Suppressor macrophage treated with lipopolysaccharide for 1 hour (primary cell): ENCODE measurements at regions not wholly inside any gene's neighbourhood (a gene's known extent, or its start where the extent isn't known, plus 50 kb on each side); places are given as distances from the start of the nearest gene placed in this dataset.

Source experiments
- DNase-seq, 3 donors: peaks; one replicate each; pipeline ENCODE4 v3.0.0-alpha.2; 2020 to 2022

GRCh38 chr20:11652128-11652527 lies 265.6 kb upstream of the BTBD3 start:
- no peak for DNase-seq

GRCh38 chr20:11654766-11655165 lies 262.9 kb upstream of the BTBD3 start:
- DNase-seq: no peak

- no peak for DNase-seq
Observed at GRCh38 chr20:11660673-11661072, 257.0 kb upstream of the BTBD3 start.

- no peak for DNase-seq
Observed at GRCh38 chr20:11671015-11671511, 246.6 kb upstream of the BTBD3 start.

DNA sequence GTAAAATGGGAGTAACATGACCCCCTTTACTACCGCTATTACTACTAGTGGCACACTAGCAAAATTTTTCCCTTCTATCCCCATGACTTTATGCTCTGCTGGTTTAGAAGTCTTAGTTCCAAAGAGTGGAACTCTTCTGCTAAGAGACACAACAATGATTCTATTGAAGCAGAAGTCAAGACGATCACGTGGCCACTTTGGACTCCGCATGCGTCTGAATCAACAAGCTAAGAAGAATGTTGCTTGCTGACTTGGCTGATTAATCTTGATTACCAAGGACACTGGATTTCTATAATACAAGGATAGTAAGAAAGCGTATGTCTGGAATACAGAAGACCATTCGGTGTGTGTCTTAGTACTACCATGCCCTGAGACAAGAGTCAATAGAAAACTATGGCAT lies 244.7 kb upstream of the BTBD3 start:
- DNase-seq: no peak

GRCh38 chr20:11675920-11676629 lies 241.6 kb upstream of the BTBD3 start:
- DNase-seq: no peak

GRCh38 chr20:11676630-11677287 lies 240.9 kb upstream of the BTBD3 start:
- peak; percentile 27 to 59 (median 47) for DNase-seq

DNA sequence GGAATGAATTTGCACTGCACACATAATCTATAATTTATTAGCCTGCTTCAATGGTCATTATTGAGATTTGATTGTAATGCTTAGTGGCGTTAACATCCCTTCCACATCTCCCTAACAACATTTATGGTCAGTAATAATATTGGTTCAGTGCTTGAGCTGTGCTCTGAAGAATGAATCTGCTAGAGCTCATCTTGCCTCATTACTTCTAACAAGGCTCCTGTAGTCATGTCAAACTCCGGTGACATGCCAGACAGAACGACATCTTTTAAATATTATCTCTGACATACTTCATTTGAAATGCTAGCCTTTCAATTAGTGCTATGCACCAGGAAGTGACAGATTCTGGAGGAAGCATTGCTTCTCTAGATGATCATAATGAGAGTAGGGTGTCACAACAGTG lies 240.3 kb upstream of the BTBD3 start:
- no peak for DNase-seq

GRCh38 chr20:11677836-11678235 lies 239.9 kb upstream of the BTBD3 start:
- DNase-seq: no peak

GRCh38 chr20:11682285-11682684 lies 235.4 kb upstream of the BTBD3 start:
- DNase-seq: no peak

GRCh38 chr20:11686195-11686594 lies 231.5 kb upstream of the BTBD3 start:
- DNase-seq: no peak

DNA sequence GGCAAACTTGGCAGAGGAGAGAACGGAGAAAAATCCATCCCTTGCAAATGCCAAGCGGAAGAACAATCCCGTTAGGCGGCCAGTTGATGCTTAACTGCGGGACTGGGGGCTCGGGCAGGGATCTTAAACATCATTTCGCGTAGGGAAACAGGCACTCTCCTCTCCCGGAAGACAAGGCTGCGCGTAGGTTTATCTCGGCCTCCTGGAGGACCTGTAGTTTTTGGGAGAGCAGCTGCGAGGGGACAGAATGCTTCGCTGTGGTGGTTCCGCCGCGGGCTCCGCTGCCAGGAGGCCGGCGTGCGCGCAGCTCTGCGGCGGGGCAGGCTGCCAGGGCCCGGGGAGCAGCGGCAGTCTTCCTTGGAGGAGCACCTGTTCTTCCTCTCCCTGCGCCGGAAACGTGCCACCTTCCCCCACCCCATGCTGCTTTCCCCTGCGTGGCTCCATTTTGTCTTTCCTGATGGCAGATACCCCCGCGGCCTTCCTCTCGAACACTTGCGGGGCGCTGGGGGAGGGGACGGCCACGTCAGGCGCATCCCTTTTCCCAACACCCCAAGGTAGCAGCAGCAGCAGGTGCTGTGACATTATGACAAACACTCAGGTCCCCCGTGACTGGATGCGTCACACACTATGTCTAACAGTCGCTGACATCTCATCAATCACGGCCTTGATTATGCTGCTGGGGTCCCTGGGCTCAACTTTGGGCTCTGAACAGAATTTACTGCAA lies 230.7 kb upstream of the BTBD3 start:
- DNase-seq: no peak

GRCh38 chr20:11687546-11688292 lies 230.0 kb upstream of the BTBD3 start:
- no peak for DNase-seq

- no peak for DNase-seq
Observed at GRCh38 chr20:11689262-11689661, 228.4 kb upstream of the BTBD3 start.

GRCh38 chr20:11691766-11692165 lies 225.9 kb upstream of the BTBD3 start:
- DNase-seq: no peak

DNA sequence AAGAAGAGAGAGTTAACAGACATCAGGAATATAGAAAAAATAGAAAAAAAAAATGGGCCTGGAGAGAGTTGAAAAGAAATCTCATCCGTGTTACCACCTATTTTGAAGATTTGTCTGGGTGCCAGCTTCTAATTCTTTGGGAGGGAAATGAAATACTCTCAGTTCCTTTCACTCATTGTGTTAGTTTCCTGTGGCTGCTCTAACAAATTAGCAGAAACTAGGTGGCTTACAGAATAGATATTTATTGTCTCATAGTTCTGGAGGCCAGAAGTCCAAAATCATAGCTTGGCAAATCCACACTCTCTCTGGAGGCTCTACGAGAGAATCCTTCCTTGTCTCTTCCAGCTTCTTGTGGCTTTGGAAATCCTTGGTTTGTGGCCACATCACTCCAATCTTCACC lies 225.1 kb upstream of the BTBD3 start:
- DNase-seq: no peak

GRCh38 chr20:11694467-11694866 lies 223.2 kb upstream of the BTBD3 start:
- no peak for DNase-seq

GRCh38 chr20:11697055-11697454 lies 220.6 kb upstream of the BTBD3 start:
- no peak for DNase-seq

DNA sequence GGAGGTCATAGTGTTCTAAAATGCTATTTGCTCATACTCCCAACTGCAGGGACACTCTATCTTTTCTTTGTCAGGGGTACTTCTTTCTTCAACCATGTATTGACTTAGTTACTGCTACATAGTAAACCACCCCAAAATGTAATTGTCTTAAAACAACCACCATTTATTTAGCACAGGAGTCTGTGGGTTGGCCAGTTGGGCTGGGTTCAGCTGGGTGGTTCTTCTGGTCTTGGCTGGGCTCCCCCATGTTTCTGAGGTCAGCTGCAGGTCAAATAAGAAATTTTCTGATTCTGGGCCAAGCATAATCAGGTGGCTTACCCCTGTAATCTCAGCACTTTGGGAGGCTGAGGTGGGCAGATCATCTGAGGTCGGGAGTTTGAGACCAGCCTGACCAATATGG lies 220.0 kb upstream of the BTBD3 start:
- no peak for DNase-seq

DNA sequence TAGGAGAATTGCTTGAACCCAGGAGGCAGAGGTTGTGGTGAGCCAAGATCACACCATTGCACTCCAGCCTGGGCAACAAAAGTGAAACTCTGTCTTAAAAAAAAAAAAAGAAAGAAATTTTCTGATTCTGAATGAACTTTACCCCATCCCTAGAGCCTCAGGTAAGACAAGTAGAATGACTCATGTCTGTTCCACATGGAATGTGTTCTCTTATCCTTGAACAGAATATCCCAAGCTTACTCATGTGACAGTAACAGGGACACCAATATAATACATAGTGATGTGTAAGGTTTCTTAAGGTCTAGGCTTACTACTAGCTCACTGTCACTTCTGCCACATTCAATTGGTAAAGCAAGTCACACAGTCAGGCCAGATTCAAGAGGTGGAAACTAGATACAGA lies 219.6 kb upstream of the BTBD3 start:
- no peak for DNase-seq

- no peak for DNase-seq
Observed at GRCh38 chr20:11700831-11701230, 216.9 kb upstream of the BTBD3 start.

DNA sequence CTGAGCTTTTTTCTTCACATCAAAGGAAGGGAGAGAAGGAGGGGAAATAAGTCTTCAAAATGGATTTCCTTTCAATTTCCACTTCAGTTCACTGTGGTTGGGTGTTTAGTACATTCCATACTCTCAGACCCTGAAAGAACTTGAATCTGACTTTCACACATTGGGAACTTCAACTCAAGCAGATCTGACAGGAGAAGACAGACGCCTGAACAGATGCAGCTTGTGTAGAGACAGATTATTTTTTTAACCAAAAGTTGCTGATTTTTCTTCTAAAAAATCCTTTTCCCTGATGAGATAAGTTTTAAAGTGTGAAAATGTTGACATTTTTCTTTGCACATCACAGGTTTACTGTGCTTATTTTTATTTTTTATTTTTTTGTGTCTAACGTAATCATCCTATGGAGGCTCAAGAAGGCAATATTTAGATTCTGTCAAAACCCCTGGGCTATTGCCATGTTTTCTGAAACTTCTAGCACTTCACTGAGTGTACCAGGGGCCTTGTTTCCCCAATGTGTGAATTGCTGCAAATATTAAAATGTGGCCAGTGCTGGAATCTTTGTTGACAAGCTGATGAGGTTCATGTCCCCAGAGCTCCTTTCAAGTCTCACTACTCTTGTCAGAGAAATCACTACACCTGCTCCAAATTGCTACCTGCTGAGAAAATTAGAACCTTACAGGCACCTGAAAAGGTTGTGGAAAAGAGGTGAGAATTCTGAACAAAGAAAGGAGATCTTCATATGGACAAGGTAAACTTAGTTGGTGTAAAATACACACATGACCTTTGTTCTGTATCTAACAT lies 214.8 kb upstream of the BTBD3 start:
- DNase-seq: no peak
